Astrocyte (in vitro differentiated cells and primary cell): ENCODE measurements at regions not wholly inside any gene's neighbourhood (a gene's known extent, or its start where the extent isn't known, plus 50 kb on each side); places are given as distances from the start of the nearest gene placed in this dataset.
A peak's percentile ranks its signal among the peaks of the same experiment; 100 is the strongest.

Experiments used
- DNase-seq: peaks from one replicate; pipeline ENCODE4 v3.0.0-alpha.2; 2010; ENCODE audit warnings: low read depth
- FAIRE-seq: peaks from 2 replicates; lab custom pipeline; 2011; peaks lifted over from hg19 to GRCh38; lab: Jason Lieb, UNC
- H2AFZ ChIP-seq: 2 replicates; pipeline ENCODE4 v1.6.0; 2012; ENCODE audit warnings: low read depth, low read length, inconsistent platforms
- H3K27ac ChIP-seq: 2 replicates; pipeline ENCODE4 v1.5.1; 2011; ENCODE audit warnings: low read depth, low read length, inconsistent platforms
- H3K27me3 ChIP-seq: 2 replicates; pipeline ENCODE4 v1.6.0; 2011; ENCODE audit warnings: low read length, inconsistent platforms; ENCODE audit not compliant: insufficient read depth
- H3K36me3 ChIP-seq: 2 replicates; pipeline ENCODE4 v1.5.1; 2011; ENCODE audit warnings: low read length, inconsistent platforms; ENCODE audit not compliant: insufficient read depth
- H3K4me1 ChIP-seq: 2 replicates; pipeline ENCODE4 v1.5.1; 2011; ENCODE audit warnings: low read length, inconsistent platforms; ENCODE audit not compliant: insufficient read depth
- H3K4me2 ChIP-seq: 2 replicates; pipeline ENCODE4 v1.6.0; 2012; ENCODE audit warnings: low read length, inconsistent platforms
- H3K4me3 ChIP-seq: 2 replicates; pipeline ENCODE4 v1.5.1; 2011; ENCODE audit warnings: low read depth, mild to moderate bottlenecking, low read length, inconsistent platforms; ENCODE audit not compliant: insufficient read depth
- H3K79me2 ChIP-seq: 2 replicates; pipeline ENCODE4 v1.6.0; 2012; ENCODE audit warnings: mild to moderate bottlenecking, low read length, inconsistent platforms; ENCODE audit not compliant: insufficient read depth
- H3K9ac ChIP-seq: 2 replicates; pipeline ENCODE4 v1.6.0; 2012; ENCODE audit warnings: mild to moderate bottlenecking, low read length, inconsistent platforms
- H3K9me3 ChIP-seq: 2 replicates; pipeline ENCODE4 v1.5.1; 2012; ENCODE audit warnings: low read depth, mild to moderate bottlenecking, low read length, inconsistent platforms; ENCODE audit not compliant: insufficient read depth
- H4K20me1 ChIP-seq: 2 replicates; pipeline ENCODE4 v1.6.0; 2012; ENCODE audit warnings: low read length, inconsistent platforms; ENCODE audit not compliant: insufficient read depth
- H3K27ac Mint-ChIP-seq: one replicate; pipeline ENCODE4 v1.8.0; 2021; ENCODE audit warnings: mild to moderate bottlenecking, mixed read lengths; ENCODE audit not compliant: unreplicated experiment
- H3K27me3 Mint-ChIP-seq: one replicate; pipeline ENCODE4 v1.8.0; 2021; ENCODE audit warnings: low read depth, mixed read lengths; ENCODE audit not compliant: unreplicated experiment
- H3K36me3 Mint-ChIP-seq: one replicate; pipeline ENCODE4 v1.8.0; 2021; ENCODE audit warnings: low read depth, mixed read lengths; ENCODE audit not compliant: unreplicated experiment
- H3K4me1 Mint-ChIP-seq: one replicate; pipeline ENCODE4 v1.8.0; 2021; ENCODE audit warnings: low read depth, mixed read lengths; ENCODE audit not compliant: unreplicated experiment
- H3K4me3 Mint-ChIP-seq: one replicate; pipeline ENCODE4 v1.8.0; 2021; ENCODE audit warnings: mild to moderate bottlenecking, moderate library complexity, mixed read lengths; ENCODE audit not compliant: unreplicated experiment
- H3K9me3 Mint-ChIP-seq: one replicate; pipeline ENCODE4 v1.8.0; 2021; ENCODE audit warnings: mild to moderate bottlenecking, mixed read lengths; ENCODE audit not compliant: unreplicated experiment
- CTCF ChIP-seq: IDR thresholded peaks from 2 replicates; pipeline ENCODE4 v1.5.1; 2011; ENCODE audit warnings: low read depth, mild to moderate bottlenecking, inconsistent platforms, low read length, moderate library complexity; ENCODE audit not compliant: insufficient read depth
- EZH2 ChIP-seq: IDR thresholded peaks from 2 replicates; pipeline ENCODE4 v1.6.1; 2012; ENCODE audit warnings: mild to moderate bottlenecking, low read length, inconsistent platforms; ENCODE audit not compliant: insufficient read depth

GRCh38 chr2:144099780-144100377 lies 420.0 kb downstream of the ZEB2 start:
- Mint-ChIP-seq H3K36me3 (peaks cover 3% of the 10 kb centered on the region), H3K27me3 (no peaks in the 10 kb centered on the region), H3K27ac (peak overlapping the region; percentile 86), H3K4me3 (no peak overlapping the region), H3K9me3 (peaks cover 2% of the 10 kb centered on the region), H3K4me1 (peaks cover 28% of the 10 kb centered on the region)
- H3K4me1 ChIP-seq: peaks cover 12% of the 10 kb centered on the region
- H3K4me2 ChIP-seq: peak overlapping the region; percentile 74
- no peaks in the 10 kb centered on the region for H3K27me3 ChIP-seq
- peak; percentile 61 for TF ChIP-seq CTCF
- no peak for TF ChIP-seq EZH2
- no peaks in the 10 kb centered on the region for H3K36me3 ChIP-seq
- H3K4me3 ChIP-seq: peak overlapping the region; percentile 21
- DNase-seq: peak; percentile 99
- H2AFZ ChIP-seq: no peak overlapping the region
- FAIRE-seq: peak; percentile 73
- H3K9me3 ChIP-seq: no peaks in the 10 kb centered on the region
- H3K79me2 ChIP-seq: no peaks in the 10 kb centered on the region
- H4K20me1 ChIP-seq: no peaks in the 10 kb centered on the region
- H3K27ac ChIP-seq: peak overlapping the region; percentile 67
- peak overlapping the region; percentile 34 for H3K9ac ChIP-seq

- Histone ChIP-seq H4K20me1 (no peaks in the 10 kb centered on the region), H3K9ac (peak overlapping the region; percentile 34), H3K4me1 (peaks cover 12% of the 10 kb centered on the region), H3K9me3 (no peaks in the 10 kb centered on the region), H2AFZ (no peak overlapping the region), H3K4me3 (no peak overlapping the region), H3K36me3 (no peaks in the 10 kb centered on the region), H3K27ac (peak overlapping the region; percentile 67), H3K4me2 (peak overlapping the region; percentile 74), H3K27me3 (no peaks in the 10 kb centered on the region), H3K79me2 (no peaks in the 10 kb centered on the region)
- TF ChIP-seq EZH2 (no peak), CTCF (no peak)
- peaks cover 3% of the 10 kb centered on the region for H3K36me3 Mint-ChIP-seq
- H3K4me3 Mint-ChIP-seq: no peak overlapping the region
- peak overlapping the region; percentile 86 for H3K27ac Mint-ChIP-seq
- H3K4me1 Mint-ChIP-seq: peaks cover 28% of the 10 kb centered on the region
- no peaks in the 10 kb centered on the region for H3K27me3 Mint-ChIP-seq
- FAIRE-seq (no peak), DNase-seq (peak; percentile 47)
- peaks cover 2% of the 10 kb centered on the region for H3K9me3 Mint-ChIP-seq
Measured at GRCh38 chr2:144099340-144099739, 420.6 kb downstream of the ZEB2 start.
